ENCODE measurements at regions not wholly inside any gene's neighbourhood (a gene's known extent, or its start where the extent isn't known, plus 50 kb on each side); places are given as distances from the start of the nearest gene placed in this dataset.

- TF ChIP-seq CTCF (IDR thresholded peaks at IDR 0.05), result no peak
- TF ChIP-seq POLR2AphosphoS5 (IDR thresholded peaks at IDR 0.05), result no peak
Measured at GRCh38 chrX:47748576-47748975, 88.1 kb upstream of the ZNF81 start.

All from transverse colon (tissue), 4 donors.